ENCODE measurements at regions not wholly inside any gene's neighbourhood (a gene's known extent, or its start where the extent isn't known, plus 50 kb on each side); places are given as distances from the start of the nearest gene placed in this dataset.

- Histone ChIP-seq H3K4me1 (ENCODE audit: control insufficient read depth, insufficient read depth, low read length) (no peaks in the 10 kb centered on the region), H3K36me3 (ENCODE audit: control insufficient read depth, insufficient read depth, low read length) (no peaks in the 10 kb centered on the region), H3K27ac (ENCODE audit: low read length) (no peak overlapping the region), H3K4me3 (ENCODE audit: low read depth in 2 of 2, low read length in 2 of 2) (no peak overlapping the region), H3K9me3 (ENCODE audit: control insufficient read depth, insufficient read depth, low read depth, low read length) (no peaks in the 10 kb centered on the region), H3K27me3 (ENCODE audit: control insufficient read depth, insufficient read depth, low read length) (no peaks in the 10 kb centered on the region)
- DNase-seq (ENCODE audit: low read depth, low spot score) (no peak), ATAC-seq (no peak)
- ChIA-PET CTCF (no interaction called here), POLR2A (no interaction called here)
- in situ Hi-C loops (cut with HindIII; ENCODE audit: low pct_unique_long_range_greater_than_20kb, low sequenced_read_pairs): no loop called here
- no TSS peak for BruUV-seq (replicated peaks)
- TF ChIP-seq SIN3A (IDR thresholded peaks at IDR 0.05; ENCODE audit: borderline replicate concordance, insufficient read depth, low read depth, low read length): no peak
- no peak for TF ChIP-seq TCF7L2 (IDR thresholded peaks at IDR 0.05; ENCODE audit: low read depth, low read length)
- TF ChIP-seq, protein P1, sequence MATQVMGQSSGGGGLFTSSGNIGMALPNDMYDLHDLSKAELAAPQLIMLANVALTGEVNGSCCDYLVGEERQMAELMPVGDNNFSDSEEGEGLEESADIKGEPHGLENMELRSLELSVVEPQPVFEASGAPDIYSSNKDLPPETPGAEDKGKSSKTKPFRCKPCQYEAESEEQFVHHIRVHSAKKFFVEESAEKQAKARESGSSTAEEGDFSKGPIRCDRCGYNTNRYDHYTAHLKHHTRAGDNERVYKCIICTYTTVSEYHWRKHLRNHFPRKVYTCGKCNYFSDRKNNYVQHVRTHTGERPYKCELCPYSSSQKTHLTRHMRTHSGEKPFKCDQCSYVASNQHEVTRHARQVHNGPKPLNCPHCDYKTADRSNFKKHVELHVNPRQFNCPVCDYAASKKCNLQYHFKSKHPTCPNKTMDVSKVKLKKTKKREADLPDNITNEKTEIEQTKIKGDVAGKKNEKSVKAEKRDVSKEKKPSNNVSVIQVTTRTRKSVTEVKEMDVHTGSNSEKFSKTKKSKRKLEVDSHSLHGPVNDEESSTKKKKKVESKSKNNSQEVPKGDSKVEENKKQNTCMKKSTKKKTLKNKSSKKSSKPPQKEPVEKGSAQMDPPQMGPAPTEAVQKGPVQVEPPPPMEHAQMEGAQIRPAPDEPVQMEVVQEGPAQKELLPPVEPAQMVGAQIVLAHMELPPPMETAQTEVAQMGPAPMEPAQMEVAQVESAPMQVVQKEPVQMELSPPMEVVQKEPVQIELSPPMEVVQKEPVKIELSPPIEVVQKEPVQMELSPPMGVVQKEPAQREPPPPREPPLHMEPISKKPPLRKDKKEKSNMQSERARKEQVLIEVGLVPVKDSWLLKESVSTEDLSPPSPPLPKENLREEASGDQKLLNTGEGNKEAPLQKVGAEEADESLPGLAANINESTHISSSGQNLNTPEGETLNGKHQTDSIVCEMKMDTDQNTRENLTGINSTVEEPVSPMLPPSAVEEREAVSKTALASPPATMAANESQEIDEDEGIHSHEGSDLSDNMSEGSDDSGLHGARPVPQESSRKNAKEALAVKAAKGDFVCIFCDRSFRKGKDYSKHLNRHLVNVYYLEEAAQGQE (IDR thresholded peaks at IDR 0.05; ENCODE audit: insufficient read depth in 1 of 2, low read depth in 2 of 2, low read length in 1 of 2): no peak
- no peak for TF ChIP-seq CTCF (IDR thresholded peaks at IDR 0.05)
- no peak for TF ChIP-seq POLR2AphosphoS5 (IDR thresholded peaks at IDR 0.05; ENCODE audit: low read depth, low read length)
- intact Hi-C loops (cut with micrococcal nuclease; ENCODE audit: unreplicated experiment): no loop called here
Measured at GRCh38 chr2:156745619-156746018, 309.4 kb downstream of the GPD2 start.

GRCh38 chr2:156748221-156748620 is 312.0 kb downstream of the GPD2 start:
- Histone ChIP-seq H3K4me3 (ENCODE audit: low read depth in 2 of 2, low read length in 2 of 2) (no peak overlapping the region), H3K36me3 (ENCODE audit: control insufficient read depth, insufficient read depth, low read length) (no peaks in the 10 kb centered on the region), H3K9me3 (ENCODE audit: control insufficient read depth, insufficient read depth, low read depth, low read length) (no peaks in the 10 kb centered on the region), H3K27ac (ENCODE audit: low read length) (no peak overlapping the region), H3K27me3 (ENCODE audit: control insufficient read depth, insufficient read depth, low read length) (no peaks in the 10 kb centered on the region), H3K4me1 (ENCODE audit: control insufficient read depth, insufficient read depth, low read length) (no peaks in the 10 kb centered on the region)
- DNase-seq (ENCODE audit: low read depth, low spot score): no peak
- ATAC-seq: no peak
- no peak for TF ChIP-seq POLR2AphosphoS5 (IDR thresholded peaks at IDR 0.05; ENCODE audit: low read depth, low read length)
- TF ChIP-seq, protein P1 (IDR thresholded peaks at IDR 0.05; ENCODE audit: insufficient read depth in 1 of 2, low read depth in 2 of 2, low read length in 1 of 2): no peak
- TF ChIP-seq TCF7L2 (IDR thresholded peaks at IDR 0.05; ENCODE audit: low read depth, low read length): no peak
- no peak for TF ChIP-seq SIN3A (IDR thresholded peaks at IDR 0.05; ENCODE audit: borderline replicate concordance, insufficient read depth, low read depth, low read length)
- TF ChIP-seq CTCF (IDR thresholded peaks at IDR 0.05): no peak
- in situ Hi-C loops (cut with HindIII; ENCODE audit: low pct_unique_long_range_greater_than_20kb, low sequenced_read_pairs) (no loop called here), intact Hi-C loops (cut with micrococcal nuclease; ENCODE audit: unreplicated experiment) (no loop called here)
- ChIA-PET POLR2A (no interaction called here), CTCF (no interaction called here)
- BruUV-seq (replicated peaks): no TSS peak
